Upper lobe of left lung (tissue), 4 donors: ENCODE measurements at regions not wholly inside any gene's neighbourhood (a gene's known extent, or its start where the extent isn't known, plus 50 kb on each side); places are given as distances from the start of the nearest gene placed in this dataset.

Source experiments
- CTCF ChIP-seq, 6 experiments: fragments of 450-650 bp in 4 of 6; fragments of 200-600 bp in 2 of 6; sonication (generic) in 2 of 6; IDR thresholded peaks; one replicate each; pipeline ENCODE4 v1.5.1; 2016 to 2019; ENCODE audit warnings: antibody characterized with exemption in 6 of 6
- EP300 ChIP-seq, 4 donors: sonication (generic); formaldehyde crosslinking; IDR thresholded peaks; one replicate each; pipeline ENCODE4 v1.5.1; 2017; ENCODE audit warnings: antibody characterized with exemption in 4 of 4, control low read depth in 2 of 4
- POLR2A ChIP-seq, 4 donors: fragments of 450-650 bp; IDR thresholded peaks; one replicate each; pipeline ENCODE4 v1.5.1; 2016 to 2017; ENCODE audit warnings: antibody characterized with exemption in 4 of 4, mild to moderate bottlenecking in 2 of 4
- POLR2AphosphoS5 ChIP-seq, 2 donors: sonication (generic); formaldehyde crosslinking; IDR thresholded peaks; one replicate each; pipeline ENCODE4 v1.5.1; 2017; ENCODE audit warnings: antibody characterized with exemption in 2 of 2

- no peak for TF ChIP-seq CTCF (IDR thresholded peaks at IDR 0.05)
- no peak for TF ChIP-seq POLR2AphosphoS5 (IDR thresholded peaks at IDR 0.05)
- no peak for TF ChIP-seq POLR2A (IDR thresholded peaks at IDR 0.05)
- no peak for TF ChIP-seq EP300 (IDR thresholded peaks at IDR 0.05)
These were observed 134.8 kb upstream of the HNRNPA3 start for GRCh38 chr2:177077778-177078177.
